Activated CD8-positive, alpha-beta memory T cell treated with anti-CD3 and anti-CD28 coated beads for 24 hours (primary cell): ENCODE measurements at regions not wholly inside any gene's neighbourhood (a gene's known extent, or its start where the extent isn't known, plus 50 kb on each side); places are given as distances from the start of the nearest gene placed in this dataset.
A peak's percentile ranks its signal among the peaks of the same experiment; 100 is the strongest.
"Not testable (repeated sequence)": the region's sequence is repeated elsewhere in the genome, so short reads cannot be mapped to it uniquely, and the experiment has no call there.

Experiments used
- DNase-seq: peaks from one replicate; pipeline ENCODE4 v3.0.0-alpha.2; 2020

- DNase-seq, result no peak
These were observed 457.1 kb downstream of the DAD1 start for GRCh38 chr14:22131749-22132476.

- no peak for DNase-seq
These were observed 450.5 kb upstream of the OR4E1 start for GRCh38 chr14:22124073-22124613.

GRCh38 chr14:22122829-22123560, 449.4 kb upstream of the OR4E1 start:
- DNase-seq, result no peak

DNA sequence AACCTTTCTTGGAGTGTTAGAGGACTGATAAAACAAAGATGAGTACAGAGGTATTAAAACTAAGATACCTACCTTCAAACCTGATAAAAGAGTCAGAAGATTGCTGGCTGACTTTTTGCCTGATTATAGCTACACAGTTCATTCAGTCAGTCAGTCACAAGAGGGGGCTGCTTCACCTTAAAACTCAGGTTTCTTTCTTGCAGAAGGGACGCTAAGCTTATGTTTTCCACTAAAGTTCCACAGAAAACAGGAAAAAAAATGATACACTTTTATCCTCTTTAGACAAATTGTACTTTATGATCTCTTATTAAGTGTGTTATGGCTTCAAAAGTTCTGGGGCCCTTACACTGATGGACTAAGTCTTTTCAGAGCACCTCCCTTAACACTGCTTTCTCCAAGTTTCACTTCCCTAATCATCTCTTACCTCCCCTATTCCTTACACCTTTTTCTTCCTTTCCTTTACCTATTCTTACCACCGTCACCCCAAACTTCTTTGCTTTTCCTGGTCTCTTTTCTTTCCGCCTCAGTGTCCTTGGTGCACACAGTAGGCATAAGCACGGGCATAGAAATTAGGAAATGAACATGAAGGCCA, 448.7 kb upstream of the OR4E1 start:
- no peak for DNase-seq

DNA sequence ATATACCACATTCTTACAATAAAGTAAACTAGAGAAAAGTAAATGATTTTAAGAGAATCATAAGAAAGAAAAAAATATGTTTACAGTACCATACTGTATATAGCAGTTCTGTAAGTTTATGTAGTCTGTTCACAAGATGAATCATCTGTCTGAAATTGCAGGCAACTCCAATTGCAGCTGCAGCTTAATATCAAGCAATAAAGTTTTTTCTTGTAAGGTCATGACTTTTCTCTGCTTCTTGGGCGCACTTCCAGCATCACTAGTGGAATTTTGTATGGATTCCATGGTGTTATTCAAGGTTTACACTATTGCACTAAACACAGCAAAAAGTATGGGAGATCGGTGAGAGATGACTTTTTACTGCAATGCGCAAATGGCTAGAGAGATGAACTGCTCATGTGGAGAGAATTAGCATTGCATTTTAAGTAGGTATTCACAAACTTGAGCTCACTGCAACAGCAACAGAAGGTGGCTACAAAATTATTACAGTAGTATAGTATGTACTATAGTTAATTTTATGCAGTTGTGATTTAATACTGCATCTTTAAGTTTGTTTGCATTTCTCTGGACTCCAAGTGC, 445.4 kb upstream of the OR4E1 start:
- DNase-seq, result no peak

- DNase-seq, result no peak
These were observed 439.8 kb upstream of the OR4E1 start for GRCh38 chr14:22113401-22113800.

DNA sequence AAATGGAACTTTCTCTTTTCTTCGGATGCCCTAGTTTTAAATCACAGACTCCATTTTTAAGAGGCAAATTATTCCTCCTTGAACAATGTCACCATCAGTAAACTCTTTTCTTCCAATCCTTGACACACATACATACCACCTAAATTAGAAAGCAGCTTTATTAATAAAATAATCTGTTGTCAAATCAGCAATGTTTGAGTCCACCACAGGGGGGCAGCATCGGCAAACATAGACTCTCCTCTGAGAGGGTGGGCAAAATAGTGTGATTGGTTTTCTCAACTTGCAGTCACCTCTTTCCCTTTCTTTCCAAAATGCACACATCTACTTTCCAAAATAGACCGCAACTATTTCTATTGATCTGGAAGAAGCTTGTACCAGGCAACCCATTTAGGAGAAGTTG, 438.4 kb upstream of the OR4E1 start:
- peak; percentile 68 for DNase-seq

- no peak for DNase-seq
These were observed 434.1 kb upstream of the OR4E1 start for GRCh38 chr14:22107753-22108152.

GRCh38 chr14:22106700-22107697, 433.4 kb upstream of the OR4E1 start:
- DNase-seq, result no peak

GRCh38 chr14:22105624-22106006, 432.0 kb upstream of the OR4E1 start:
- DNase-seq, result no peak

DNA sequence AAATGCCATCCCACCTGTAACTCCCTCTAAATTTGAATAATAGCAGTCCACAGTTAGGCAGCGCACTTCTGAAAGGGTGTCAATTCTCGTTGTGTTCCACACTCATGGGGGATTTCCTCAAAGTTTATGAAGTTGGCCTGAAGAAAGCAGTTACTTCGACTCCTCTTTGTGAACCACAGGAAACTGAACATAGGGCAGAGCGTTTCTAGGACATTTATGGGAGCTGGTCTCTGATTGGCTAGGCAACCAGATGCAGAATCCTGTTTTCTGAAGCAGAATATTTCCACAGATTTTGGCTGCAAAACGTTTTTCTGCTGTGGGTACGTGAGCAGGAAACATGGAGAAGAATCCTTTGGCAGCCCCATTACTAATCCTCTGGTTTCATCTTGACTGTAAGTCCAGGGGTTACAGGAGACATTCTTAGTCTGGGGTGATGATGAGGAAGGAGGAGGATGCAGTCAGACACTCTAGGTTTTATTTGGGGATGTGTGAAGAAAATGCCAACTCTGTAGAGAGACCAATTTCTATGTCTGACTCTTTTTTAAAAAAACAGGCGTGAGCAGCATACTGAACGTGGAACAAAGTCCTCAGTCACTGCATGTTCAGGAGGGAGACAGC, 431.5 kb upstream of the OR4E1 start:
- DNase-seq, result no peak

DNA sequence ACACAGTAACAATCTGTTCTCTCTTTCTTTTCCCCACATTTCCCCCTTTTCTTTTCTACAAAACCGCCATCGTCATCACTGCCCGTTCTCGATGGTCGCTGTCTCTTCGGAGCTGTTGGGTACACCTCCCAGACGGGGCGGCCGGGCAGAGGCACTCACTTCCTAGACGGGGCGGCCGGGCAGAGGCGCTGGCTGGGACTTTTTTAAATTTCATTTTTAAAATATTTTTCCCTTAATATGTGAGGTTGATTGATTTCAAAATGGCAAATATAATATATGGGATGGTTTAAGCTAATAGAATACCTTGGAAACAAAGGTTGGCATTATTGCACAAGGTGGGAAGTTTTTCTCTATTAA, 427.1 kb upstream of the OR4E1 start:
- DNase-seq, result not testable (repeated sequence)

DNA sequence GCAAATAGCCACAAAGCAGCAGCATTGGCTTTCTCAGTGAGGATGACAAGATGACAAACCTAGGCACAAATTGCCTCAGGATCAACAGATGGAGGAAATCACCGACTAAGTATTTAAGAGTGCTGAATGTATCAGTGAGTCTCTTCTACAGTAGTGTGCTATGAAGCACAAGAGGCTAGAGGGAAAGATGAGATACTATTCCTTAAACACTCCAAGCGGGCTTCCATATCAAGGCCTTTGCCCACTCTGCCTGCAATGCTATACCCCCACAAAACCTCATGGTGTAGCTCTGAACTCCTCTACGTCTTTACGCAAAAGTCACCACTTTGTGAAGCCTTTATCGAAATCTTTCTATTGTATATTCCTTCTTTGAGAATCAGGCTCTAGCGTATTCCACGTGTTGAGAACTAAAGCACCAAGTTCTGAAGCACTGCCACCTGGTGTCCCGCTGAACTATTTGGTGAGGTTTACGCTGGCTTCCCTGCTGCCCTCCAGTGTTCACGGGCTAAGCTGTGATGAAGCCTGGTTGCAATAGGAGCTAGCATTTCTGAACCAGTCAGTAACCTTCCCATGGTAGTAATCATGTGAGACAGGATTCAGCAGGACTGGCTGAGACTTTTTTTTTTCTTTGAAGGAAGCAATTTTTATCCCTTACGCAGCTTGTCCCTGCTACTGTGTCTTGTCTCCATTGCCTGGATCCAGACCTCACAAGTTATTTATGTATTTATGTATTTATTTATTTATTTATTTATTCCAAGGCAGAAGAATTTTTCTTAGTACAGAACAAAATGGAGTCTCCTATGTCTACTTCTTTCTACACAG, 426.5 kb upstream of the OR4E1 start:
- no peak for DNase-seq

DNA sequence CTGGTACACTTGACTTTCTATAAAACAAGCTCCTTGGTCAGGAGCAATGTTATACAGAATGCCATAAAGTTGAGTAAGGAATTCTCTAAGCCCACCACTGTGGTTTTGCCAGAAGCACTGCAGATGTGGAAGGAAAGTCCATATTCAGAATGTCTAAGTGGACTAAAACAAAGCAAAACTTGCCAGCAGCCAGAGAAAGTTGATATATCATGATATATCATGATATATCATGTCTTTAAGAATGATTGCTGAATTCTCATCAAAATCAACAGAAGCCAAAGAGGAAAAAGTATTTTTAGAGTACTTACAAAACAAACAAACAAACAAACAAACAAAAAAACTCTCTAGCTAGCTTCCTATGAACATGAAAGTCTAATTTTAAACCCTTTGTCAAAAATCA, 424.8 kb upstream of the OR4E1 start:
- DNase-seq, result no peak

- no peak for DNase-seq
These were observed 424.1 kb upstream of the OR4E1 start for GRCh38 chr14:22097586-22098292.

DNA sequence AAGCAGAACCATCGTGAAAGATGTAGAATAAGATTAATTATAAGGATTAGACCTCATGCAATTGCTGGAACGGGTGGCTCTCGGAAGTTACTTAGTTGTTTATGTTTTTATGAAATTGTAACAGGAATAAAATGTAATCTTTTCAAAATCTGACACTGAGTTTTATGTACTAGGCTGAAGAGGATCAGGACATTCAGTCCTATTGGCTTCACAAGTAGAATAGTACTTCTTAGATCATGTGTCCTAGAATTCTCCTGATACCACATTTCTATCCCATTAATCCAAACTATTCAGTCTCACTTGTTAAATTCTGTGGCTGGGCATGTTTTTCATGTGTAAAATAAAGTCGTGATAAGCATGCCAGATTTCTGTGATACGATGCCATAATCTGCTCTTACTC, 423.5 kb upstream of the OR4E1 start:
- no peak for DNase-seq

GRCh38 chr14:22096514-22096895, 422.9 kb upstream of the OR4E1 start:
- no peak for DNase-seq

GRCh38 chr14:22095860-22096513, 422.4 kb upstream of the OR4E1 start:
- DNase-seq, result no peak

DNA sequence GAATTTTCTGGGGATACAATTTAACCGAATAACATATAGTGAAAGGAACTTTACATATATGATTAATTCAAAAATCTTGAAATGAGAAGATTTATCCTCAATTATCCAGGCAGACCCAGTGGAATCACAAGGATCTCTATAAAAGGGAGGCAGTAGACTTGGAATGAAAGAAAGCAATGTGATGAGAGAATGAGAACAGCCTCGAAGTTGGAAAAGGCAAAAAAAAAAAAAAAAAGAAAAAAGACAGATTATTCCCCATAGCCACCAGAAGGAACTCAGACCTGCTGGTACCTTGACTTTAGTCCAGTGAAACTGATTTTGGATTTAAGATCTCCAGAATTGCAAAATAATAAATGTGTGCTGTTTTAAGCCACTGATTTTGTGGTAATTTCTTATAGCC, 416.3 kb upstream of the OR4E1 start:
- DNase-seq, result no peak
